ENCODE measurements at regions not wholly inside any gene's neighbourhood (a gene's known extent, or its start where the extent isn't known, plus 50 kb on each side); places are given as distances from the start of the nearest gene placed in this dataset.

GRCh38 chr7:148935451-148935850 is 51.4 kb upstream of the EZH2 start:
- no peak for TF ChIP-seq PAX5 (IDR thresholded peaks at IDR 0.05; ENCODE audit: insufficient read depth, low read length, severe bottlenecking)
- no peak for TF ChIP-seq POLR2A (IDR thresholded peaks at IDR 0.05; ENCODE audit: low read depth, low read length)
- no peak for TF ChIP-seq SPI1 (IDR thresholded peaks at IDR 0.05; ENCODE audit: low read depth, low read length)

Data from GM12891 (cell line).